OCI-LY3 (cell line): ENCODE measurements at regions not wholly inside any gene's neighbourhood (a gene's known extent, or its start where the extent isn't known, plus 50 kb on each side); places are given as distances from the start of the nearest gene placed in this dataset.

ENCODE experiments used
- H2AFZ ChIP-seq: fragments of 200-600, 300-600 bp; shearing (Covaris generic); 2 replicates; pipeline ENCODE4 v1.6.0; 2014; ENCODE audit warnings: antibody characterized with exemption, low read depth, low read length
- H3K27ac ChIP-seq: fragments of 200-600, 300-600 bp; sonication (generic); 2 replicates; pipeline ENCODE4 v1.5.1; 2014; ENCODE audit warnings: mild to moderate bottlenecking, low read length, moderate library complexity, mixed read lengths
- H3K27me3 ChIP-seq: fragments of 200-600, 300-600 bp; sonication (generic); 2 replicates; pipeline ENCODE4 v1.6.1; 2014; ENCODE audit warnings: low read depth, low read length, mixed read lengths
- H3K36me3 ChIP-seq: fragments of 200-600, 300-600 bp; sonication (generic); replicated peaks from 2 replicates; pipeline ENCODE3; 2014; ENCODE audit warnings: low read depth, low read length, mixed read lengths
- H3K4me1 ChIP-seq: fragments of 300-600, 200-600 bp; sonication (generic); 2 replicates; pipeline ENCODE4 v1.6.1; 2014; ENCODE audit warnings: low read length, mixed read lengths
- H3K4me2 ChIP-seq: fragments of 200-600, 300-600 bp; sonication (generic); 2 replicates; pipeline ENCODE4 v1.6.1; 2014; ENCODE audit warnings: low read length, mixed read lengths
- H3K4me3 ChIP-seq: fragments of 300-600, 200-600 bp; sonication (generic); 2 replicates; pipeline ENCODE4 v1.5.1; 2014; ENCODE audit warnings: antibody characterized with exemption, mild to moderate bottlenecking, low read length, moderate library complexity
- H3K79me2 ChIP-seq: fragments of 300-600, 200-600 bp; shearing (Covaris generic); 2 replicates; pipeline ENCODE4 v1.6.1; 2014; ENCODE audit warnings: mild to moderate bottlenecking, low read length, mixed read lengths
- H3K9ac ChIP-seq: fragments of 300-600, 200-600 bp; shearing (Covaris generic); 2 replicates; pipeline ENCODE4 v1.6.0; 2014; ENCODE audit warnings: mild to moderate bottlenecking, low read length, moderate library complexity
- H3K9me3 ChIP-seq: fragments of 200-600, 300-600 bp; shearing (Covaris generic); 2 replicates; pipeline ENCODE4 v1.6.1; 2014; ENCODE audit warnings: low read length, mixed read lengths; ENCODE audit not compliant: insufficient read depth
- H4K20me1 ChIP-seq: fragments of 200-600, 300-600 bp; sonication (generic); 2 replicates; pipeline ENCODE4 v1.6.1; 2016; ENCODE audit warnings: low read length, mixed read lengths; ENCODE audit not compliant: insufficient read depth
- EZH2phosphoT487 ChIP-seq: fragments of 200-600 bp; shearing (Covaris generic); IDR thresholded peaks from 2 replicates; pipeline ENCODE4 v1.6.1; 2018; ENCODE audit warnings: antibody characterized with exemption, mixed run types, low read depth
- TF ChIP-seq, protein P1 (sequence below): fragments of 200-600, 300-600 bp; sonication (generic); IDR thresholded peaks from 2 replicates; pipeline ENCODE4 v1.5.1; 2014; ENCODE audit warnings: antibody characterized with exemption, low read length, low read depth

- TF ChIP-seq, protein P1, sequence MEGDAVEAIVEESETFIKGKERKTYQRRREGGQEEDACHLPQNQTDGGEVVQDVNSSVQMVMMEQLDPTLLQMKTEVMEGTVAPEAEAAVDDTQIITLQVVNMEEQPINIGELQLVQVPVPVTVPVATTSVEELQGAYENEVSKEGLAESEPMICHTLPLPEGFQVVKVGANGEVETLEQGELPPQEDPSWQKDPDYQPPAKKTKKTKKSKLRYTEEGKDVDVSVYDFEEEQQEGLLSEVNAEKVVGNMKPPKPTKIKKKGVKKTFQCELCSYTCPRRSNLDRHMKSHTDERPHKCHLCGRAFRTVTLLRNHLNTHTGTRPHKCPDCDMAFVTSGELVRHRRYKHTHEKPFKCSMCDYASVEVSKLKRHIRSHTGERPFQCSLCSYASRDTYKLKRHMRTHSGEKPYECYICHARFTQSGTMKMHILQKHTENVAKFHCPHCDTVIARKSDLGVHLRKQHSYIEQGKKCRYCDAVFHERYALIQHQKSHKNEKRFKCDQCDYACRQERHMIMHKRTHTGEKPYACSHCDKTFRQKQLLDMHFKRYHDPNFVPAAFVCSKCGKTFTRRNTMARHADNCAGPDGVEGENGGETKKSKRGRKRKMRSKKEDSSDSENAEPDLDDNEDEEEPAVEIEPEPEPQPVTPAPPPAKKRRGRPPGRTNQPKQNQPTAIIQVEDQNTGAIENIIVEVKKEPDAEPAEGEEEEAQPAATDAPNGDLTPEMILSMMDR, result no peak
- TF ChIP-seq EZH2phosphoT487, result no peak
- Histone ChIP-seq H3K27me3 (no peaks in the 10 kb centered on the region), H2AFZ (no peak overlapping the region), H3K79me2 (no peaks in the 10 kb centered on the region), H3K4me3 (no peak overlapping the region), H3K4me1 (no peaks in the 10 kb centered on the region), H4K20me1 (no peaks in the 10 kb centered on the region), H3K9me3 (no peaks in the 10 kb centered on the region), H3K4me2 (no peak overlapping the region), H3K27ac (no peak overlapping the region), H3K9ac (no peak overlapping the region), H3K36me3 (no peaks in the 10 kb centered on the region)
Observed at GRCh38 chr14:62420847-62421246, 624.4 kb downstream of the KCNH5 start.

GRCh38 chr14:62428429-62429203 is 616.6 kb downstream of the KCNH5 start:
- Histone ChIP-seq H3K27ac (no peak overlapping the region), H3K4me1 (no peaks in the 10 kb centered on the region), H3K79me2 (no peaks in the 10 kb centered on the region), H3K36me3 (no peaks in the 10 kb centered on the region), H3K9ac (no peak overlapping the region), H3K9me3 (peaks cover 9% of the 10 kb centered on the region), H2AFZ (no peak overlapping the region), H4K20me1 (no peaks in the 10 kb centered on the region), H3K4me3 (no peak overlapping the region), H3K4me2 (no peak overlapping the region), H3K27me3 (no peaks in the 10 kb centered on the region)
- TF ChIP-seq, protein P1, result no peak
- TF ChIP-seq EZH2phosphoT487, result no peak

- TF ChIP-seq, protein P1, result no peak
- TF ChIP-seq EZH2phosphoT487, result no peak
- H3K9ac ChIP-seq, result no peak overlapping the region
Observed at GRCh38 chr14:62429683-62430082, 615.6 kb downstream of the KCNH5 start.

DNA sequence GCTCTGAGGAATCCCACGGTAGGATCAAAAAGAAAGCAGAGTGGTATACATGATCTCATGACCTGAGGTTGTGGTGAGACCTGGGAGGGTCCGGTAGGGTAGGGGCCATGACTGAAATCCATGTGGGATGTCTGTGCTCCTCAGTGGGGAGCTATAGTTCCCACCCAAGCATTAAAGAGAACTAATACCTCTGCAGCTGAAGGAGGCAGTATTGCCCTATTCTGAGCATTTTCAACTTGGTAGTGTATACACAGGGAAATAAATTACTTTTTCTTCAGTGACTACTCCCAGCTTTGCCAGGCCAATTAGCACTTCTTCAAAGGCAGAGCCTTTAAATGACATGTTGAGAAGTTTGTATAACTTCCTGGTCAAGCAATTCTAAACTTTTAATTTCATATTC is 613.8 kb downstream of the KCNH5 start:
- H3K36me3 ChIP-seq, result no peaks in the 10 kb centered on the region
- H3K27ac ChIP-seq, result no peak overlapping the region
- no peak overlapping the region for H3K4me2 ChIP-seq
- H3K4me3 ChIP-seq, result no peak overlapping the region
- TF ChIP-seq, protein P1, result no peak
- no peak for TF ChIP-seq EZH2phosphoT487
- no peaks in the 10 kb centered on the region for H3K27me3 ChIP-seq
- no peaks in the 10 kb centered on the region for H3K4me1 ChIP-seq
- no peak overlapping the region for H3K9ac ChIP-seq
- no peak overlapping the region for H2AFZ ChIP-seq
- no peaks in the 10 kb centered on the region for H4K20me1 ChIP-seq
- H3K9me3 ChIP-seq, result peaks cover 10% of the 10 kb centered on the region
- no peaks in the 10 kb centered on the region for H3K79me2 ChIP-seq

More at GRCh38 chr14:62429683-62430082, 615.6 kb downstream of the KCNH5 start:
- H3K9me3 ChIP-seq, result peaks cover 10% of the 10 kb centered on the region
- no peak overlapping the region for H2AFZ ChIP-seq
- H3K36me3 ChIP-seq, result no peaks in the 10 kb centered on the region
- H3K79me2 ChIP-seq, result no peaks in the 10 kb centered on the region
- H4K20me1 ChIP-seq, result no peaks in the 10 kb centered on the region
- no peak overlapping the region for H3K4me3 ChIP-seq
- no peaks in the 10 kb centered on the region for H3K4me1 ChIP-seq
- H3K27me3 ChIP-seq, result no peaks in the 10 kb centered on the region
- H3K4me2 ChIP-seq, result no peak overlapping the region
- no peak overlapping the region for H3K27ac ChIP-seq
